Hepatocyte (in vitro differentiated cells): ENCODE measurements at regions not wholly inside any gene's neighbourhood (a gene's known extent, or its start where the extent isn't known, plus 50 kb on each side); places are given as distances from the start of the nearest gene placed in this dataset.
"Not testable (repeated sequence)": the region's sequence is repeated elsewhere in the genome, so short reads cannot be mapped to it uniquely, and the experiment has no call there.

Experiments used
- EZH2phosphoT487 ChIP-seq: fragments of 200-600 bp; sonication (generic); IDR thresholded peaks from one replicate; pipeline ENCODE4 v1.6.1; 2018; ENCODE audit warnings: antibody characterized with exemption, mild to moderate bottlenecking, low read depth, moderate library complexity; ENCODE audit not compliant: unreplicated experiment, severe bottlenecking
- TF ChIP-seq, protein P1 (sequence below): fragments of 200-600 bp; sonication (generic); IDR thresholded peaks from 2 replicates; pipeline ENCODE4 v1.5.1; 2016; ENCODE audit warnings: antibody characterized with exemption, mild to moderate bottlenecking; ENCODE audit not compliant: poor library complexity

GRCh38 chr6:74488726-74489125 lies 717.1 kb downstream of the COL12A1 start:
- TF ChIP-seq, protein P1, sequence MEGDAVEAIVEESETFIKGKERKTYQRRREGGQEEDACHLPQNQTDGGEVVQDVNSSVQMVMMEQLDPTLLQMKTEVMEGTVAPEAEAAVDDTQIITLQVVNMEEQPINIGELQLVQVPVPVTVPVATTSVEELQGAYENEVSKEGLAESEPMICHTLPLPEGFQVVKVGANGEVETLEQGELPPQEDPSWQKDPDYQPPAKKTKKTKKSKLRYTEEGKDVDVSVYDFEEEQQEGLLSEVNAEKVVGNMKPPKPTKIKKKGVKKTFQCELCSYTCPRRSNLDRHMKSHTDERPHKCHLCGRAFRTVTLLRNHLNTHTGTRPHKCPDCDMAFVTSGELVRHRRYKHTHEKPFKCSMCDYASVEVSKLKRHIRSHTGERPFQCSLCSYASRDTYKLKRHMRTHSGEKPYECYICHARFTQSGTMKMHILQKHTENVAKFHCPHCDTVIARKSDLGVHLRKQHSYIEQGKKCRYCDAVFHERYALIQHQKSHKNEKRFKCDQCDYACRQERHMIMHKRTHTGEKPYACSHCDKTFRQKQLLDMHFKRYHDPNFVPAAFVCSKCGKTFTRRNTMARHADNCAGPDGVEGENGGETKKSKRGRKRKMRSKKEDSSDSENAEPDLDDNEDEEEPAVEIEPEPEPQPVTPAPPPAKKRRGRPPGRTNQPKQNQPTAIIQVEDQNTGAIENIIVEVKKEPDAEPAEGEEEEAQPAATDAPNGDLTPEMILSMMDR = not testable (repeated sequence)
- not testable (repeated sequence) for TF ChIP-seq EZH2phosphoT487
